Dedifferentiated amniotic fluid mesenchymal stem cell (primary cell): ENCODE measurements at regions not wholly inside any gene's neighbourhood (a gene's known extent, or its start where the extent isn't known, plus 50 kb on each side); places are given as distances from the start of the nearest gene placed in this dataset.

Experiments used
- DNase-seq: peaks from one replicate; pipeline ENCODE4 v3.0.0-alpha.2; 2016; ENCODE audit errors: extremely low spot score

DNA sequence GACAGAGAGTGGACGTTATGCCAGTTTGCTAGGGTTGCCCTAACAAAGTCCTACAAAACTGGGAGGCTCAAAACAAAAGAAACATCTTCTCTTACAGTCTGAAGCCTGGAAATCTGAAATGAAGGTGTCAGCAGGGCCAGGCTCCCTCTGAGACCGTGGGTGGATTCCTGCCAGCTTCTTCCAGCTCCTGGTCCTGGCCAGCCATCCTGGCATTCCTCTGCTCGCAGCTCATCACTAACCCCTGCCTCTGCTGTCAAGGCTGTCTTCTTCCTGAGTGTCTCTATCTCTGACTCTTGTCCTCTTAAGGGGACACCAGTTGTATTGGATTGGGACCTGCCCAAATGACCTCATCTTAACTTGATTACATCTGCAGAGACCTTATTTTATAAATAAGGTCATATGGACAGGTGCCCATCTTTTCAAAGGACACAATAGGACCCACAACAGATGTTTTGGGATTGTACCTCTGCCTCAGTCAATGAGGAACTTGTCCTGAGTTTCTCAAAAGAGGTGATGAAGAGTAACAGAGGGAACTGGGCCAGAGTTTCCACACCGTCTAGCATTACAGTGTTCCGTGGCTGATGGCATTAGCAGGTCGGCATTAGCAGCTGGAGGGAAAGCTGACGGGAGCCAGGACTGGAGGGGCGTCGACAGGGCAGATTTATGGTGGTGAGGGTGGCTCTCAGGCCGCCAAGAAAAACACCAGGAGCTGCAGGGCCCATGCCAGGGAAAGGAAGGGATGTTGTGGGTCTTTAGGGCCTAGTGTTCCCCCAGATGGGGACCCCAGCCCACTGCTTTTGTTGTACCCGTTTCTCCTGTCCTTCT, 157.3 kb downstream of the TBXT start:
- DNase-seq: no peak

DNA sequence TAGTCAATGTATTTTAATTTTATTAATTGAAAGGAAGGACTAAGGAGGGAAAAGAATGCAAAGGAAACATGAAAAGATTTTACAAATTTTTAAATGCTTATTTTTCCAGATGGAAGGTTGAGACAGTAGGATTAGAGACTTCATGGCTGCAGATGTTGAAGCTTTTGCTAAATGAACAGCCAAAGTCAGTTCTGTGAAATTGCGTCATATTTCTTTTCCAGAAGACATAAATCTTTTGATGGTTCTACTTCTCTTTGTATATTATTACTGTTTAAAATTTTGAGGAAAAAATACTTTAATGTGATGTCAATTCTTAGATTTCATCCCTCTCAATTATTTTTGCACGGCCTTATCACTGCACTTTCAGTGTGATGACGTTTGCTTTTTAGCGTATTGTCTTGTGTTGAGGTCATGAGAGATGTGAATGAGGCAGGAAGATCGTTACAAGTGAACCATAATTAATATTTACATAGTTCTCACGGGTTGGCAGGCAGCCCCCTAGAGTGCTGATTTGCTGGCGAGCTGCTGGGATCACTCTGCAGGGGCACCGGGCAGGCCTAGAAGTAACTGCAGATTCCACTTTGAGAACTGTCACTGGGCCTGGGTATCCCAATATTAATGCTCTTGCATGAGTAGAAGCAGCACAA, 158.1 kb downstream of the TBXT start:
- no peak for DNase-seq

DNA sequence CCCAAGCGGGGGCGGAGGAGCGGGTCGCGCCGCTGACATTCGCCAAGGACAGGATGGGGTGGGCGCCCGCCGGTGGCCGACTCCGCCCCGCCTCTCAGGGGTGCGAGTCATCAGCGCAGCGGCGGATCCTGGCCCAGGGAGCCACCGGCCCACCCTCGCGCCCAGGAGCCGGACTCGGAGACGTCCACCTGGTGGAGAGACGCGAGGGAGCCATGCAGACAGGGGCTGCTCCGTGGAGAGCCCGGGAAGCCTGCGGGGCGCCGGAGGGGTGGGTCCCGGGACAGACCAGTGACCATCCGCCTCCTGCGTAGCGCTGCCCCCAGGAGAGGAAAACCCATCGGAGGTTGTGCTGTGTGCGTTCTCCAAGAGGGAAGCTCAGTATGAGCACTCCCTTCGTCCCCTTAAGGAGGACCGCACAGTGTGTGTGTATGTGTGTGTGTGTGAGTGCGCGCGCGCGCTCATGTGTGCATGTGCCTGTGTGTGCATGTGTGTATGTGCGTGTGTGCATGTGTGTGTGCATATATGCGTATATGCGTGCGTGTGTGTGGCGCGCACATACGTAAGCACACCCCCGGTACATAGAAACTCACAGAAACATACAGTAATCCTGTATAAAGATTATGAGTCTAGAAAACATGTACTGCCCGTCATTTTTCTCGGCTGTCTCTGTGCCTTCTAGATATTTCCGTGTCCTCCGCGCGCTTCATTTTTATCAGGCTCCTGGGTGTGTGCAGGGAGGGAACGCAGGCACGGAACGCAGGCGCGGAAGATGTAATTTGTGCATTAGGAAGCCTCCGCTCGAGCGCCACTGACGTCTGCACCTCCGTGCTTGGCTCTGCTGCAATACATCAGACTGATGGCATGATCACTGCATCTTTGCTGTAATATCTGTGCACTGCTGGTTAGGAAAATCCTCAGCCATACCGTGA, 158.9 kb downstream of the TBXT start:
- DNase-seq: no peak

DNA sequence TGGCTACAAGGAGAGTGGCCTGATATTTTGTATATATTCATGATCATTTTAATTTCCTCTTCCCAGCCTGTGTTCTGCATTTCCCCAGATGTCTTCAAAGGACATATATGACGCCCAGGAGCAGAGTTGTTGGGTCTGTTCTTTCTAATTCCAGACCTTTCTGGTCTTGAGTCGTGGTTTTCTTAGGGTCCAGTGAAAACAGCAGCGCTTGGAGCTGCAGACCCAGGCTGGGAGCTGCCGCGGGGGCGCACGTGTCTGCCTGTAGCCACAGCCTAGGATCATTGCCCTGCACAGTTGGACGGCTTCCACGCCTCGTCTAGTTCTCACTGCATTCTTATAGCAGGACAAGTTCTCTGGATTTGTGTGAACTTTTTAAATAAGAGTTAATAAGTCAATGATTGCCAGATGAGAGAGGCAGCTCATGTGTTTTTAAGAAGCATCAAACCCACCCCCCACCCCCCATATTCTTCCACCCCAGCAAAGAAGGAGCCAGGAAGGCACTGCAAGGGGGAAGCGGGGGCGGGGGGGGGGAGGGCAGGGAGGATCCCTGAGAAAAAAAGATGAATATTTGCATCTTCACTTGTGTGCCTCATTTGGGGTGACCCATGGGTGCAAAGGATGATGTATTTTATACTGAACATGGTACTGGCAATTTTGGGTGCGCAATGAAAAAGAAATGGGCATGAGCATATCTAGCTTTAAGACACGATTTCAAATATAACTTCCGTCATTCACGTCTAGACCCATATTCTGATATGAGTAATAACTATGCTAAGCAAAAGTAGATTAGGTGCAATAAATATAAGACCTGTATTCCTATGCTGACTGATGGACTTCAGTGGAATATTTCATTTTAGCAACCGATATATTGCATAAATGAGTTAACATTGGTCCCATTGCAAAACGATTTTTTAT, 160.0 kb downstream of the TBXT start:
- DNase-seq: no peak

DNA sequence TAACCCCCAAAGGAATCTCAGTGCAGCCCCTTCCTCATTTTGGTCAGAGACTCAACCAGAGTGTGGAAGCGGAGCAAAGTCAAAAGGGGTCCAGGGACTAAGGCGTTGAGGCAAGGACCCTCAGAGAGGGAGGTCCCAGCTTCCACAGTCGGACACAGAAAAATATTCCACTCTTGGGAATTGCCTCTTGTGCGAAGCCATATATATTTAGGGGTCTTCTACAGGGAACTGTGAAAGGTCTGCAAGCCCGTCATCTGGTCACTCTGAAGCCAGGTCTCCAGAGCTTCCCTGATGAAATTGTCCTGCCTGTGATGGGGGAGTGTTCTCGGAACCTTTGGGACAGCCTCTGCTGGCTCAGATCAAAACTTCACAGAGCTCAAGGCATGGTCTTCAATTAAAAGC, 160.8 kb downstream of the TBXT start:
- DNase-seq: no peak

DNA sequence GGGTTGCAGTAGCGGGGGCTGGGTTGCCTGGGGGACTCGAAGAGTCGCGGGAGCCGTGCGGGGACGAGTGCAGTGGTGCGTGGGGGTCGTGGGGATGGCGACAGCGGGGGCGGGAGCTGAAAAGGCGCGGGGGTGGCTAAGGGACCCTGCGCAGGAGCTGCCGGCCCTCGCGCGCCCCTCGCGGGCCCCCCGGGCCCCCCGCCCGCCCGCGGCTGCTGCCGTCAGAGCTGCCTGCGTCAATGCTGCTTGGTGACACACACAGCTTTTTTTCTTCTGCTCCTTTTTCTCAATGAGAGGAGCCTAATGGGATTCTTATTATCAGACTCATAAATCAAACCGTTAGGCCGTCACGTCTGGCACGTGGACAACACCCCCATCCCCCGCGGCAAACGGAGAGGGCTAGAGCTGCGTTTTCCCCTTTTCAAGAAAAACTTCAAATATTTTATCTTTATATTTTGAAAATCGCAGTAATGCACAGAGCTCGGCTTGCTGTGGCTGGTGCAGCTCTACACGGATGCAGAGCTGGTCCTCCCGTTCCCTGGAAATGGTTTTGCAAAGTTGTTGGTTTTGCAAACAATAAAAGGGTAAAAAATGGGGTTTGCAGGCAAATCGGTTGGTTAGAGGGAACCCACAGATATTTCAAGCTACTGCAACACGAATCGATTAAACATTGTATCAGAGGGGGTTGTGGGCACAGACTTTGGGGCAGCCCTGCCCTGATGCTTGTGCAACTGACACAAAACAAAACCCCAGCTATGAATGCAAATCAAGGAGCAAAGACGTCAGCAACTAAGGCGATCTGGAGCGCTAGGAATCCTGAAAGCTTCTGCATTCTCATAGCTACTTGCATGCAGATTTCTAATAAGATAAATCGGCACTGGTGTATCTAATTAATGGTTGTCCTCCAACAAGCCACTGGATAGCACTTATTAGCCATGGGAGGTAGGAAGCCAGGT, 161.4 kb downstream of the TBXT start:
- DNase-seq: no peak

DNA sequence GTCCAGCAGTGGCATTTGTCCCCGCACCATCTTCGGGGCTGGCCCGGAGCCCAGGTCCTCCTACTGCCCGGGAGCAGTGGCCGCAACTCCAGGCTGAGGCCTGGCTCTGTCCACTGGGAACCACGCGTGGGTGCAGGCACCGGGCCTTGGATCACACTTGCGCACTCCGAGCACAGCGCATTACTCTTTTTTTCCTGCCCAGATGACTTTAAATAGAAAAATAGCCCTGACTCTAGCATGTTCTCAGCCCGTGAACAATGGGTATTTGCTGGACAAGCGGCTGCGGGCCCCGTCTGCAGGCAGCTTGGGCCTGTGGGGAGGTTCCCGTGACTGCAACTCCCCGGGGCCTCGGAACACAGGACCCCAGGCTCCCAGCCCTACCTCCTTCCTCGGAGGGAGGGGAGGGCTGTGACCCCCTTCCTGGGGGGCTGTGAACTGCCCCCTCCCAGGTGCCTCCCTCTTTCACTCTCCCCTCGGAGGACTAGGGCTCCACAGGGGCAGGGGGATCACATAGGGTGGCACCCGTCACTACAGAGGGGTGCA, 162.2 kb downstream of the TBXT start:
- no peak for DNase-seq

DNA sequence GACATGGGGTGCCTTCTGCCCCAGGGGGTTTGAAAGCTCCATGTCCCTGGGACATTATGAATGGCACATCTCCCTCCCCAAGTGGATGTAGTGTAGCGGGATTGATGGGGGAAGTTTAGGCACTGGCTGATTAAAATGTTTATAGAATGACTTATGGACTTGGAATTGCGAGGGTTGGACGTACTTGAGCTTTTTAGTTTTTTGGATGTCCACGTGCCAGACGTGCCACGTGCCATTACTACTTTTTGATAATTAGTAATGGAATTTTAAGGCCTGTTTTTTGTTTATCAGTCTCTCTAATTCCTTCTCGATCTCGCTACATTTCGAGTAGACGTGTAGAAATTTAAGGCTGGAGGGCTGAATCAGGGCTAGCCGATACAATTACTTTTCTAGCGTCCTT, 162.8 kb downstream of the TBXT start:
- no peak for DNase-seq

DNA sequence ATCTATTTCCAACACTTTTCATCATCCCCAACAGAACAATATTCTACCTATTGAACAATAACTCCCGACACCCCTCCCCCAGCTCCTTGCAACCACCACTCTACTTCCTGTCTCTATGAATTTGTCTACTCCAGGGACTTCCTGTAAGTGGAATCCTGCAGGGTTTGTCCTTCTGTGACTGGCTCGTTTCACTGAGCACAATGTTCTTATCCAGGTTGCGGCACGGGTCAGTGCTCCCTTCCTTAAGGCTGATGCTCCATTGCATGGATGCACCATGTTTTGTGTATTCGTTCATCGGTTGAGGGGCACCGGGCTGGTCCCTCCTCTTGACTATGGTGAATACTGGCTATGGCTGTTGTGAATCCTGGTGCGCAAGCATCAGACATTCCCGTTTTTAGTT, 163.2 kb downstream of the TBXT start:
- DNase-seq: no peak

DNA sequence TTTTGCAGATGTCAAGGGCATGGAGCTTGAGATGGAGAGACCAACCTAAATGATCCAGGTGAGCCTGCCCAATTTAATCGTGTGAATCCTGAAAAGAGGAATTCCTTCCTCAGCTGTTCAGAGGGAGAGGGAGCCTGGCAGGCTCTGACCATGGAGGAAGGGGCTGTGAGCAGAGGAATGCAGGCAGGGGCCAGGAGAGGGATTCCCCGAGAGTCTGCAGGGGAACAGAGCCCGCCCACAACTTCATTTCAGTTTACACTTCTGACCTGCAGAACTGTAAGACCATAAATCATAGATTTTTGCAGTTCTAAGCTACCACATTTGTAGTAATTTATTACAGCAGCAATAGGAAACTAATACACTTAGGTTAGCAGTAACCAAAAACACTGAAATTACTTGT, 164.1 kb downstream of the TBXT start:
- DNase-seq: no peak

DNA sequence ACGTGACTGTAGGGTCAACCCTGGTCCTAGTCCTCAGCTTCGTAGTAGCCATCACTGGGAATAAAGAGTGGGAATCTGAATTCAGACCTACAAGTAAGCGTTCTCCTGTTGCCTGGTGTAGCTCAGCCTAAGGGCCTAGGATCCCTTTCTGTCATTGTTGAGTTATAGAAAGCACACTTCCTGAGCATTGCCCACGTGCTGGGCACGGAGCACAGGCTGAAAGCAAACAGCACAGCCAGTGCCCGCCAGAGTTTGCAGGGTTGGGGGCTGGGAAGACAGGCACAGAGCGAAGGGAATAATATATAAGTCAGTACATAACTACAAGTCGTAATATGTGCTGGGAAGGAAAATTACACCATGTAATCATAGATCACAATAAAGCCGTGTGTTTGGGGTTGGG, 166.3 kb downstream of the TBXT start:
- DNase-seq: no peak

DNA sequence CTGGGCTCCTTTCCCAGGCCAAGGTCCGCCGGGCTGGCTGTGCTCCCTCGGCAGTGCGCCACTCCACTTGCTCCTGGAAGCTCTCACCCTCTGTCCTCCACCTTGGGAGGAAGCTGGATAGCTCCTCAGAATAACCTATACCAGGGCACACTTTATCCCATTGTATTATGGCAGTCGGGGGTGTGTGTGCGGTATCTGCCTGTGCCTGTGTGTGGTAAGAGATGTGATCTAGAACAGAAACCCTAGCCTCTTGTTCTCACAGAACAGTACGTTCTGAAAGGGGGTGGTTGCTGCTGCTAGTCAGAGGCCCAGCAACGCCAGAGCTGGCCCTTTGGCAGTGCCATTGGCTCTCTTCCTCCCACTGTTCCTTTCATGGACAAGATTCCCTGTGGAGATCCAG, 168.4 kb downstream of the TBXT start:
- DNase-seq: no peak

DNA sequence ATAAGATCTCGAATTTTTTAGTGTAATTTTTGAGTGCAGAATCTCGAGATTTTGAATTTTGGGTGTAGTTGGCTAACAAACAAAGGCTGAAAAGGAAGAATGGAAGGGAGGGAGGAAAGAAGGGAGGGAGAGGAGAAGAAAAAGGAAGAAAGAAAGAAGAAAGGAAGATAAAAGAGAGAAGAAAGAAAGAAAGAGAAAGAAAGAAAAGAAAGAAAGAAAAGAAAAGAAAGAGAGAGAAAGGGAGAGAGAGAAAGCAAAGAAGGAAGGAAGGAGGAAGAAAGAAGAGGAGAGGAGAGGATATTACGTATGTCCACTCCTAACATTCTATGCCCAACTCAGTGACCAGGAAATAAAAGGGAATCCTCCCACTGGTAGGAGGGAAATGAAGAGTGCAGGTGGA, 169.6 kb downstream of the TBXT start:
- no peak for DNase-seq

DNA sequence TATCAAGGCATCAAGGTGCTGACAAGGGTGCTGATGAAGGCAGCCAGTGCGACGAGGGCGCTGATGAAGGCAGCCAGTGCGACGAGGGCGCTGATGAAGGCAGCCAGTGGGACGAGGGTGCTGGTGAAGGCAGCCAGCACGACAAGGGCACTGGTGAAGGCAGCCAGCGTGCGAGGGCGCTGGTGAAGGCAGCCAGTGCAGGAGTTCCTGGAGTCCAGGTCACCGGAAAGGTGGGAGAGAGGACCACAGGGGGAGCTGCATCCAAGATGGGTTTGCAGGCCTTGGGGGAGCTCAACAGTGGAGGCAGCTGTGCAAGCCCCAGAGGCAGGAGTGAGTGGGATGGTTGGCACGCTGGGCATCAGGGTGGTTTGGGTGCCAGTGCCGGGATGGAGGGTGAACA, 176.3 kb downstream of the TBXT start:
- no peak for DNase-seq

DNA sequence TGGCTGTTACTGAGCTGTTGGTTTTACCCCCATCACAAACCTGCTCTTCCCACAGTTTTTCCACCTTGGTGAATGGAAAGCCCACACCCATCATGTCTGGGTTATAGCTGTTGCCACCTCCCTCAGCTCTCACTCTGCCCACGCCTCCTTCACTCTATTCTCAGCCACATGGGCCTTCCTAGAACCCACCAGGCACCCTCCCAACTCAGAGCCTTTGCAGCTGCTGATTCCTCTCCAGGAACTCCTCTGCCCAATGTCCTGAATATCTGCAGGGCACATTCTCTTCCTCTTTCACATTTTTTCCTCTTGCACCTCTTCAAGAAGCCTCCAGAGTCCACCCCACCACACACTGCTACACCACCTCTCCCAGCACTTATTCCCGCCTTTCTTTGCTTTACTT, 177.4 kb downstream of the TBXT start:
- no peak for DNase-seq

DNA sequence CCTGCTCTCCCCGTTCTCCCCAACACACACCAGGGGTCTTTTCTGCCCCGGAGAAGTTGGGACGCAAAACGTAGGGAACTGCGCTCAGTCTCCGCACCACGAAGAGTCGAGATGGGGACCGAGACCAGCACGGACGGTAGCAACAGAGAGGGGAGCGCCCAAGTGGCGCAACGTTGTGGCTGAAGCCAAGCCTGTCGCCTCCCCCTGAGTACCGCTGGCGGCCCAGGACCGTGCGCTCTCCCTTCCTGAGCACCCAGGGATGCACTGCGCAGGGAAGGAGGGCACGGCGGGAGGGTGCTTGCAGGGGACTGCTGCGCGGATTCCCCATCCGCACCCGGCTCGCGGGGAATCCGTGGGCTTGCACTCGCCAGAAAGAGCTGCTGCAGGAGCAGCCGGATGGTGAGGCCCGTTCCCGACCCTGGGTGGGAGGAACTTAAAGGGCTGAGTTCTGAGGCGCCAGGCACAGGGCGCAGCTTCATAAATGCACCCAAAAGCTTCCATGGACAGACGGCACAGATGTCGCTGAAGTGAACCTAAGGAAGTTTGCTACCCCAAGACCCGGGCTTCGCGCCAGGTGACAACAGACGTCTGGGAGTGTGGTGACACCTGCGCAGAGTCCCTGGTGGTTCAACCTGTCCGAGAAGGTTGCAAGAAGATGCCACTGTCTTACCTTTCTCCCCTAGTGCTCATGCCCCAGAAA, 178.7 kb downstream of the TBXT start:
- DNase-seq: no peak

DNA sequence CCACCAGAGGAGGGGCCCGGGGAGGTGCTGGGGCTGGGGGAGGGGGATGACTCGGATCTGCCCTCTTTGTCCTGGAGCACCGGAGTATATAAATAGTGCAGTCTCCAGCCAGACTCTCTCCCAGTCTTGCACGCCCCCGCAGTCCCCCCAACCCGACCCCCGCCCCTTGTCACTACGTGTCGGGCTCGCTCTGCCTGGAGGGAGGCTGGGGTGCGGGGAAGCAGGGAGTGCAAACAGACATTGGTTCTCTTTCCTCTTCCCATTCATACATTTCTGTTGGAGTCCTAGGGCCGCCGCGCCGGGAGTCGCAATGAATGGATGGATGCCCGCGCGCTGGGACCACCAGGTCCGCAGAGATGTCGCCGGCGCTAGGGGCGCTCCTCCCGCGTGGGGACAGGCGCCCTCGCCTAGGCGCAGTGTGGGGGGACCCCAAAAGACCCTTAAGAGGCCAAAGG, 179.3 kb downstream of the TBXT start:
- DNase-seq: no peak

DNA sequence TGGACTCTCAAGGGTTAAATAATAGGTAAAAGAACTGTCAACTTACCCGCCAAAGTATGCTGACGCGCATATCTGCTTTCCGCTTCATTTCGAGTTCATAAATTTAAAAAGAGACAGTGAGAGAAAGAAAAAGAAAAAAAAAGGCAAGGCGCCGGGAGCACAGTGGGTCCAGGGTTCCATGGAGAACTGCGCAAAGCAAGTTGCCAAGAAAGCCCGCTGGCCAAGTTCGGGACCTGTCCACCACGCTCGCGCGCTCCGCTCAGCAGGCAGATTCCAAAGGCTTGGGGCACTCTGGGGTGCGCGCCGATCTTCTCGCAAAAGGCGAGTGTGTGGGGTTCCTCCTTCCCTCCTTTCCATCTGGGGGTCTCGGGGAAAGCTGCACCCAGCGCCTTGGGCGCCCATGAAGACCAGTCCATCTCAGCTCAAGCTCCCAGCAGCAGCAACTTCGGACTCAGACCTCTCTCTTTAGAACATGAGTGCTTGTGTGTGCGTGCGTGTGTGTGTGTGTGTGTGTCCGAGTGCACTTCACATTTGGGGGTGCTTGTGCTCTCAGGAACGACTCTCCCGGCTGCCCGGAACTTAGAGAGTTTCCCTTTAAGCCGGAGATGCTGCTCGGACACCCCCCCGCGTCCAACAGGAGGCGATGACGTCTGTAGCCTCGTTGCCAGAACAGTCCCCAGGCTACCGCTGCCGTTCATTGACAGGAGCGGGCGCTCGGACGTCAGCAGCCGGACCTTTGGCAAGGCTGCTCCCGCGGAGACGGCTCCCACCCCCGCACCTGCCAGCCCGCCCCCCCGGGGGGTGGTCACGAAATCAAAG, 180.0 kb downstream of the TBXT start:
- no peak for DNase-seq
